ENCODE measurements at regions not wholly inside any gene's neighbourhood (a gene's known extent, or its start where the extent isn't known, plus 50 kb on each side); places are given as distances from the start of the nearest gene placed in this dataset.

GRCh38 chr12:47610686-47611252 lies 95.1 kb downstream of the RPAP3 start:
- TF ChIP-seq CTCF (IDR thresholded peaks at IDR 0.05; ENCODE audit: poor library complexity) (no peak), EZH2 (IDR thresholded peaks at IDR 0.05; ENCODE audit: borderline replicate concordance) (no peak)
